H9 (cell line): ENCODE measurements at regions not wholly inside any gene's neighbourhood (a gene's known extent, or its start where the extent isn't known, plus 50 kb on each side); places are given as distances from the start of the nearest gene placed in this dataset.

Source experiments
- DNase-seq: peaks from one replicate; pipeline ENCODE4 v3.0.0-alpha.2; 2017
- H2AFZ ChIP-seq: one replicate; pipeline ENCODE4 v1.6.1; 2013; ENCODE audit warnings: mild to moderate bottlenecking, low read length, control low read depth, moderate library complexity
- H2AK5ac ChIP-seq: 2 replicates; pipeline ENCODE4 v1.6.1; 2013; ENCODE audit warnings: low read length, control low read depth, mixed read lengths; ENCODE audit not compliant: insufficient read length
- H2BK120ac ChIP-seq: one replicate; pipeline ENCODE4 v1.6.1; 2013; ENCODE audit warnings: low read depth, mild to moderate bottlenecking, low read length, control low read depth, inconsistent platforms; ENCODE audit not compliant: poor library complexity, severe bottlenecking
- H2BK12ac ChIP-seq: 2 replicates; pipeline ENCODE4 v1.6.1; 2013; ENCODE audit warnings: low read length, control low read depth, mixed read lengths, low read depth; ENCODE audit not compliant: insufficient read length
- H2BK15ac ChIP-seq: 2 replicates; pipeline ENCODE4 v1.6.1; 2013; ENCODE audit warnings: low read depth, low read length, control low read depth
- H2BK20ac ChIP-seq: one replicate; pipeline ENCODE4 v1.6.1; 2013; ENCODE audit warnings: low read depth, mild to moderate bottlenecking, low read length, control low read depth, inconsistent platforms; ENCODE audit not compliant: poor library complexity, severe bottlenecking
- H2BK5ac ChIP-seq: 2 replicates; pipeline ENCODE4 v1.6.1; 2013; ENCODE audit warnings: low read length, control low read depth, mixed read lengths; ENCODE audit not compliant: insufficient read length
- H3K14ac ChIP-seq: 2 replicates; pipeline ENCODE4 v1.6.1; 2013; ENCODE audit warnings: low read length, control low read depth; ENCODE audit not compliant: insufficient read depth
- H3K18ac ChIP-seq: 2 replicates; pipeline ENCODE4 v1.6.1; 2013; ENCODE audit warnings: low read depth, mild to moderate bottlenecking, mixed read lengths, low read length, control low read depth; ENCODE audit not compliant: insufficient read length
- H3K23ac ChIP-seq: 2 replicates; pipeline ENCODE4 v1.6.1; 2013; ENCODE audit warnings: low read length, control low read depth, mixed read lengths, low read depth; ENCODE audit not compliant: insufficient read length
- H3K23me2 ChIP-seq: 2 replicates; pipeline ENCODE4 v1.6.1; 2013; ENCODE audit warnings: low read depth, mild to moderate bottlenecking, mixed read lengths, low read length, control low read depth; ENCODE audit not compliant: insufficient read length, poor library complexity, severe bottlenecking
- H3K27ac ChIP-seq: 2 replicates; pipeline ENCODE4 v1.5.1; 2013; ENCODE audit warnings: low read length, control low read depth, mixed read lengths, low read depth; ENCODE audit not compliant: insufficient read length
- H3K27me3 ChIP-seq: 2 replicates; pipeline ENCODE4 v1.6.1; 2013; ENCODE audit warnings: low read length, control low read depth, inconsistent platforms; ENCODE audit not compliant: insufficient read depth
- H3K4ac ChIP-seq: 2 replicates; pipeline ENCODE4 v1.6.1; 2013; ENCODE audit warnings: low read depth, mild to moderate bottlenecking, control low read depth, inconsistent platforms, low read length, moderate library complexity
- H3K4me1 ChIP-seq: 2 replicates; pipeline ENCODE4 v1.6.1; 2013; ENCODE audit warnings: low read length, control low read depth, inconsistent platforms; ENCODE audit not compliant: insufficient read depth
- H3K4me2 ChIP-seq: 2 replicates; pipeline ENCODE4 v1.6.1; 2013; ENCODE audit warnings: low read length, control low read depth, mixed read lengths; ENCODE audit not compliant: insufficient read length, insufficient read depth
- H3K56ac ChIP-seq: 2 replicates; pipeline ENCODE4 v1.6.1; 2013; ENCODE audit warnings: low read depth, mild to moderate bottlenecking, mixed read lengths, low read length, control low read depth; ENCODE audit not compliant: insufficient read length
- H3K79me1 ChIP-seq: 2 replicates; pipeline ENCODE4 v1.6.1; 2013; ENCODE audit warnings: low read depth, mild to moderate bottlenecking, moderate library complexity, low read length, control low read depth, inconsistent platforms; ENCODE audit not compliant: insufficient read depth, poor library complexity, severe bottlenecking
- H3K79me2 ChIP-seq: 2 replicates; pipeline ENCODE4 v1.6.1; 2013; ENCODE audit warnings: low read length, control low read depth, inconsistent platforms; ENCODE audit not compliant: insufficient read depth
- H3K9ac ChIP-seq: 2 replicates; pipeline ENCODE4 v1.6.1; 2013; ENCODE audit warnings: low read length, control low read depth, mixed read lengths; ENCODE audit not compliant: insufficient read length; ENCODE audit errors: extremely low read depth
- H3K9me3 ChIP-seq: one replicate; pipeline ENCODE4 v1.6.1; 2013; ENCODE audit warnings: low read depth, low read length, inconsistent platforms; ENCODE audit not compliant: control insufficient read depth
- H3T11ph ChIP-seq: one replicate; pipeline ENCODE4 v1.6.1; 2013; ENCODE audit warnings: mild to moderate bottlenecking, low read length, control low read depth, inconsistent platforms
- H4K20me1 ChIP-seq: one replicate; pipeline ENCODE4 v1.6.1; 2013; ENCODE audit not compliant: control insufficient read depth, insufficient read length, insufficient read depth
- H4K5ac ChIP-seq: 2 replicates; pipeline ENCODE4 v1.6.1; 2013; ENCODE audit warnings: low read depth, mild to moderate bottlenecking, mixed read lengths, low read length, control low read depth; ENCODE audit not compliant: insufficient read length
- H4K8ac ChIP-seq: replicated peaks from 2 replicates; pipeline ENCODE4 v1.6.1; 2013; ENCODE audit warnings: low read length, control low read depth, mixed read lengths, low read depth; ENCODE audit not compliant: insufficient read length
- H4K91ac ChIP-seq: 2 replicates; pipeline ENCODE4 v1.6.1; 2013; ENCODE audit warnings: low read depth, mild to moderate bottlenecking, moderate library complexity, mixed read lengths, low read length, control low read depth; ENCODE audit not compliant: insufficient read length
- H3K27ac Mint-ChIP-seq, 3 experiments: 2 replicates in 2 of 3; 3 replicates in 1 of 3; pipeline ENCODE4 v1.8.0; 2020 to 2021; ENCODE audit warnings: mixed read lengths in 3 of 3, mild to moderate bottlenecking in 1 of 3, moderate library complexity in 1 of 3
- H3K27me3 Mint-ChIP-seq: 2 replicates; pipeline ENCODE4 v1.8.0; 2021; ENCODE audit warnings: low read depth, mild to moderate bottlenecking, moderate library complexity, mixed read lengths
- H3K36me3 Mint-ChIP-seq, 3 experiments: 2 replicates in 2 of 3; 3 replicates in 1 of 3; pipeline ENCODE4 v1.8.0; 2020 to 2021; ENCODE audit warnings: low read depth in 3 of 3, mixed read lengths in 3 of 3; ENCODE audit not compliant: insufficient read depth in 1 of 3
- H3K4me1 Mint-ChIP-seq, 2 experiments: 2 replicates each; pipeline ENCODE4 v1.8.0; 2020; ENCODE audit warnings: mixed read lengths in 2 of 2
- H3K4me3 Mint-ChIP-seq, 2 experiments: 2 replicates in 1 of 2; 3 replicates in 1 of 2; pipeline ENCODE4 v1.8.0; 2020 to 2021; ENCODE audit warnings: mild to moderate bottlenecking in 2 of 2, mixed read lengths in 2 of 2, moderate library complexity in 1 of 2
- H3K9me3 Mint-ChIP-seq, 2 experiments: 2 replicates in 1 of 2; 3 replicates in 1 of 2; pipeline ENCODE4 v1.8.0; 2020; ENCODE audit warnings: mild to moderate bottlenecking in 2 of 2, mixed read lengths in 2 of 2, moderate library complexity in 1 of 2
- CTCF ChIP-seq: fragments of 200-600 bp; sonication (generic); conservative IDR thresholded peaks from 3 replicates; pipeline ENCODE4 v1.8.0; 2021; ENCODE audit warnings: antibody characterized with exemption, mild to moderate bottlenecking
- WGBS: extraction: QIAGEN DNeasy Blood & Tissue Kit; methylation state at CpG from one replicate; pipeline ENCODE4 v1.1.7; 2013; ENCODE audit warnings: missing lambda C conversion rate, low lambda C conversion rate, mixed read lengths; ENCODE audit not compliant: insufficient read length; ENCODE audit errors: extremely low coverage; 5-methylcytosine and 5-hydroxymethylcytosine counted together

- no peak overlapping the region for H2BK15ac ChIP-seq
- no peak overlapping the region for H3K14ac ChIP-seq
- H3K23ac ChIP-seq = no peak overlapping the region
- H2BK20ac ChIP-seq = no peak overlapping the region
- H3K4ac ChIP-seq = no peak overlapping the region
- H3K4me1 ChIP-seq = no peaks in the 10 kb centered on the region; the same call in 1 of the 2 replicates
- no peak overlapping the region for H4K8ac ChIP-seq
- no peak overlapping the region for H3K18ac ChIP-seq
- no peaks in the 10 kb centered on the region for H3K79me1 ChIP-seq
- no peak for TF ChIP-seq CTCF
- Mint-ChIP-seq H3K27ac (no peak overlapping the region), H3K4me3 (no peak overlapping the region), H3K36me3 (no peaks in the 10 kb centered on the region), H3K4me1 (peaks cover 13 to 21% of the 10 kb centered on the region in 2 experiments), H3K9me3 (no peaks in the 10 kb centered on the region), H3K27me3 (peaks cover 2% of the 10 kb centered on the region)
- no peak overlapping the region for H2BK12ac ChIP-seq
- H3K27me3 ChIP-seq = no peaks in the 10 kb centered on the region
- H2BK5ac ChIP-seq = no peak overlapping the region
- H4K91ac ChIP-seq = no peak overlapping the region
- H3K23me2 ChIP-seq = no peaks in the 10 kb centered on the region
- no peaks in the 10 kb centered on the region for H4K20me1 ChIP-seq
- no peak overlapping the region for H3K9ac ChIP-seq
- no peak overlapping the region for H2BK120ac ChIP-seq
- no peak overlapping the region for H3T11ph ChIP-seq
- H3K27ac ChIP-seq = no peak overlapping the region
- WGBS = no CpG with 5 or more reads among the region's 6 CpGs
- H4K5ac ChIP-seq = no peak overlapping the region
- H3K79me2 ChIP-seq = no peaks in the 10 kb centered on the region
- DNase-seq = no peak
- H2AK5ac ChIP-seq = no peak overlapping the region
- no peak overlapping the region for H3K4me2 ChIP-seq
- H3K56ac ChIP-seq = no peak overlapping the region
- H3K9me3 ChIP-seq = no peaks in the 10 kb centered on the region
- H2AFZ ChIP-seq = no peak overlapping the region
Measured at GRCh38 chr4:108334031-108334430, 165.3 kb upstream of the LEF1 start.
